ENCODE measurements at regions not wholly inside any gene's neighbourhood (a gene's known extent, or its start where the extent isn't known, plus 50 kb on each side); places are given as distances from the start of the nearest gene placed in this dataset.

DNA sequence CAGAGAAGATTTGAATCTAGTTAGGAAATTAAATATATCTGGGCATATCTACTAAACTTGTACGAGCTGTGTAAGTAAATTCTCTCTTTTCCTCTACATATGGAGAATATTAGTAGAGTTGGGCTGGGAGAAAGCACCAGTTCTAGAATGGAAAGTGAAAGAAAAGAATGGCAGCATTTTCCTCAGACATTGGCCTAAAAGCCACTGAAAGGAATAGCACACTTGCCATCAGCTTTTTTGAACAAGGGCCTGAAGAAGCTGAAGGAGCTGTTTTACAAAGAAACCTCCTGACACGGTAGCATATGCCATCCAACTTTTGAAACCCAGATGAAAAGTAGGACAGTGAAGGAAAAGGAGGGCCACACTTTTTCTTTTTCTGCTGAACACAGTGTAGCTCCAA is 1563.7 kb upstream of the TENM4 start:
- TF ChIP-seq EP300 (IDR thresholded peaks at IDR 0.05; ENCODE audit: borderline replicate concordance in 1 of 2, low read depth in 2 of 2, low read length in 2 of 2) (no peak), SUZ12 (IDR thresholded peaks at IDR 0.05; ENCODE audit: low read length) (no peak), GABPA (IDR thresholded peaks at IDR 0.05; ENCODE audit: borderline replicate concordance, insufficient read depth, low read length) (no peak), POLR2A (IDR thresholded peaks at IDR 0.05; ENCODE audit: control extremely low read depth in 1 of 2, low read depth in 2 of 2, low read length in 2 of 2) (no peak), HDAC2 (IDR thresholded peaks at IDR 0.05; ENCODE audit: borderline replicate concordance in 1 of 2, low read depth in 2 of 2, low read length in 2 of 2) (no peak), SIN3A (conservative IDR thresholded peaks at IDR 0.05 in 1 of 2, IDR thresholded peaks at IDR 0.05 in 1 of 2; ENCODE audit: low read depth in 1 of 2, low read length in 2 of 2) (no peak), ASH2L (IDR thresholded peaks at IDR 0.05; ENCODE audit: low read length) (no peak), POLR2AphosphoS5 (IDR thresholded peaks at IDR 0.05; ENCODE audit: low read depth, low read length) (no peak), SP1 (IDR thresholded peaks at IDR 0.05; ENCODE audit: low read depth, low read length) (no peak), YY1 (IDR thresholded peaks at IDR 0.05; ENCODE audit: low read depth, low read length) (no peak)
- TF ChIP-seq, protein P1, sequence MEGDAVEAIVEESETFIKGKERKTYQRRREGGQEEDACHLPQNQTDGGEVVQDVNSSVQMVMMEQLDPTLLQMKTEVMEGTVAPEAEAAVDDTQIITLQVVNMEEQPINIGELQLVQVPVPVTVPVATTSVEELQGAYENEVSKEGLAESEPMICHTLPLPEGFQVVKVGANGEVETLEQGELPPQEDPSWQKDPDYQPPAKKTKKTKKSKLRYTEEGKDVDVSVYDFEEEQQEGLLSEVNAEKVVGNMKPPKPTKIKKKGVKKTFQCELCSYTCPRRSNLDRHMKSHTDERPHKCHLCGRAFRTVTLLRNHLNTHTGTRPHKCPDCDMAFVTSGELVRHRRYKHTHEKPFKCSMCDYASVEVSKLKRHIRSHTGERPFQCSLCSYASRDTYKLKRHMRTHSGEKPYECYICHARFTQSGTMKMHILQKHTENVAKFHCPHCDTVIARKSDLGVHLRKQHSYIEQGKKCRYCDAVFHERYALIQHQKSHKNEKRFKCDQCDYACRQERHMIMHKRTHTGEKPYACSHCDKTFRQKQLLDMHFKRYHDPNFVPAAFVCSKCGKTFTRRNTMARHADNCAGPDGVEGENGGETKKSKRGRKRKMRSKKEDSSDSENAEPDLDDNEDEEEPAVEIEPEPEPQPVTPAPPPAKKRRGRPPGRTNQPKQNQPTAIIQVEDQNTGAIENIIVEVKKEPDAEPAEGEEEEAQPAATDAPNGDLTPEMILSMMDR (IDR thresholded peaks at IDR 0.05; ENCODE audit: control extremely low read depth in 1 of 3, insufficient read depth in 1 of 3, low read depth in 1 of 3, low read length in 3 of 3), result no peak
- TF ChIP-seq, protein P2, sequence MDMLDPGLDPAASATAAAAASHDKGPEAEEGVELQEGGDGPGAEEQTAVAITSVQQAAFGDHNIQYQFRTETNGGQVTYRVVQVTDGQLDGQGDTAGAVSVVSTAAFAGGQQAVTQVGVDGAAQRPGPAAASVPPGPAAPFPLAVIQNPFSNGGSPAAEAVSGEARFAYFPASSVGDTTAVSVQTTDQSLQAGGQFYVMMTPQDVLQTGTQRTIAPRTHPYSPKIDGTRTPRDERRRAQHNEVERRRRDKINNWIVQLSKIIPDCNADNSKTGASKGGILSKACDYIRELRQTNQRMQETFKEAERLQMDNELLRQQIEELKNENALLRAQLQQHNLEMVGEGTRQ (IDR thresholded peaks at IDR 0.05; ENCODE audit: low read length), result no peak

Measured in H1 (cell line).